ENCODE measurements at regions not wholly inside any gene's neighbourhood (a gene's known extent, or its start where the extent isn't known, plus 50 kb on each side); places are given as distances from the start of the nearest gene placed in this dataset.

GRCh38 chr3:30081904-30082303 lies 524.5 kb upstream of the TGFBR2 start:
- no peak overlapping the region for H3K27ac ChIP-seq
- TF ChIP-seq CTCF (conservative IDR thresholded peaks at IDR 0.05): no peak

- H3K27ac ChIP-seq: no peak overlapping the region
- TF ChIP-seq ZFX (IDR thresholded peaks at IDR 0.05) (no peak), CTCF (conservative IDR thresholded peaks at IDR 0.05) (no peak)
These were observed 523.7 kb upstream of the TGFBR2 start for GRCh38 chr3:30082652-30083051.

GRCh38 chr3:30083315-30083714 lies 523.1 kb upstream of the TGFBR2 start:
- TF ChIP-seq ZFX (IDR thresholded peaks at IDR 0.05) (no peak), CTCF (conservative IDR thresholded peaks at IDR 0.05) (no peak)
- no peak overlapping the region for H3K27ac ChIP-seq

- no peak overlapping the region for H3K27ac ChIP-seq
- TF ChIP-seq ZFX (IDR thresholded peaks at IDR 0.05) (no peak), CTCF (conservative IDR thresholded peaks at IDR 0.05) (no peak)
These were observed 522.1 kb upstream of the TGFBR2 start for GRCh38 chr3:30084316-30084715.

GRCh38 chr3:30084971-30085403 lies 521.4 kb upstream of the TGFBR2 start:
- H3K27ac ChIP-seq: no peak overlapping the region
- TF ChIP-seq ZFX (IDR thresholded peaks at IDR 0.05) (no peak), CTCF (conservative IDR thresholded peaks at IDR 0.05) (no peak)

- no peak overlapping the region for H3K27ac ChIP-seq
- no peak for TF ChIP-seq ZFX (IDR thresholded peaks at IDR 0.05)
- no peak for TF ChIP-seq CTCF (conservative IDR thresholded peaks at IDR 0.05)
These were observed 520.9 kb upstream of the TGFBR2 start for GRCh38 chr3:30085486-30085885.

GRCh38 chr3:30091686-30092085 lies 514.7 kb upstream of the TGFBR2 start:
- H3K27ac ChIP-seq: no peak overlapping the region
- TF ChIP-seq ZFX (IDR thresholded peaks at IDR 0.05) (no peak), CTCF (conservative IDR thresholded peaks at IDR 0.05) (no peak)
